NB4 (cell line): ENCODE measurements at regions not wholly inside any gene's neighbourhood (a gene's known extent, or its start where the extent isn't known, plus 50 kb on each side); places are given as distances from the start of the nearest gene placed in this dataset.
"Not testable (repeated sequence)": the region's sequence is repeated elsewhere in the genome, so short reads cannot be mapped to it uniquely, and the experiment has no call there.

Experiments used
- MYC ChIP-seq: IDR thresholded peaks from 2 replicates; pipeline ENCODE4 v1.6.1; 2011; ENCODE audit warnings: low read depth, low read length
- TF ChIP-seq, protein P1 (sequence below): IDR thresholded peaks from one replicate; pipeline ENCODE4 v1.5.1; 2012; ENCODE audit warnings: low read depth, low read length

DNA sequence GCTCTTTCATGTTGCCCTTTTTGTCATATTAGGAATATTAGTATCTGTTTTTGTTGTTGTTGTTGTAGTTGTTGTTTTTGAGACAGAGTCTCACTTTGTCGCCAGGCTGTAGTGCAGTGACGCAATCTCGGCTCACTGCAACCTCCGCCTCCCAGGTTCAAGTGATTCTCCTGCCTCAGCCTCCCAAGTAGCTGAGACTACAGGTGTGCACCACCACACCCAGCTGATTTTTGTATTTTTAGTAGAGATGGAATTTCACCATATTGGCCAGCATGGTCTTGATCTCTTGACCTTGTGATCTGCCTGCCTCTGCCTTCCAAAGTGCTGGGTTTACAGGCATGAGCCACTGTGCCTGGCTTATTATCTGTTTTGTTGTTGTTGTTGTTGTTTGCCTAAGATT, 69.7 kb upstream of the CCN2 start:
- TF ChIP-seq, protein P1, sequence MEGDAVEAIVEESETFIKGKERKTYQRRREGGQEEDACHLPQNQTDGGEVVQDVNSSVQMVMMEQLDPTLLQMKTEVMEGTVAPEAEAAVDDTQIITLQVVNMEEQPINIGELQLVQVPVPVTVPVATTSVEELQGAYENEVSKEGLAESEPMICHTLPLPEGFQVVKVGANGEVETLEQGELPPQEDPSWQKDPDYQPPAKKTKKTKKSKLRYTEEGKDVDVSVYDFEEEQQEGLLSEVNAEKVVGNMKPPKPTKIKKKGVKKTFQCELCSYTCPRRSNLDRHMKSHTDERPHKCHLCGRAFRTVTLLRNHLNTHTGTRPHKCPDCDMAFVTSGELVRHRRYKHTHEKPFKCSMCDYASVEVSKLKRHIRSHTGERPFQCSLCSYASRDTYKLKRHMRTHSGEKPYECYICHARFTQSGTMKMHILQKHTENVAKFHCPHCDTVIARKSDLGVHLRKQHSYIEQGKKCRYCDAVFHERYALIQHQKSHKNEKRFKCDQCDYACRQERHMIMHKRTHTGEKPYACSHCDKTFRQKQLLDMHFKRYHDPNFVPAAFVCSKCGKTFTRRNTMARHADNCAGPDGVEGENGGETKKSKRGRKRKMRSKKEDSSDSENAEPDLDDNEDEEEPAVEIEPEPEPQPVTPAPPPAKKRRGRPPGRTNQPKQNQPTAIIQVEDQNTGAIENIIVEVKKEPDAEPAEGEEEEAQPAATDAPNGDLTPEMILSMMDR, result not testable (repeated sequence)
- TF ChIP-seq MYC, result not testable (repeated sequence)
